GM12865 (cell line): ENCODE measurements at regions not wholly inside any gene's neighbourhood (a gene's known extent, or its start where the extent isn't known, plus 50 kb on each side); places are given as distances from the start of the nearest gene placed in this dataset.

ENCODE experiments used
- DNase-seq: peaks from one replicate; pipeline ENCODE4 v3.0.0; 2010; ENCODE audit warnings: low read depth
- H3K4me3 ChIP-seq: 2 replicates; pipeline ENCODE4 v1.5.1; 2011; ENCODE audit warnings: mild to moderate bottlenecking, low read depth, low read length, control low read depth
- CTCF ChIP-seq: IDR thresholded peaks from 2 replicates; pipeline ENCODE4 v1.5.1; 2011; ENCODE audit warnings: low read length, control low read depth, low read depth, inconsistent platforms; ENCODE audit not compliant: insufficient read depth; ENCODE audit errors: missing control alignments

- DNase-seq: no peak
- no peak overlapping the region for H3K4me3 ChIP-seq
- TF ChIP-seq CTCF: no peak
Measured at GRCh38 chr13:88761145-88761544, 1090.0 kb downstream of the SLITRK5 start.

- TF ChIP-seq CTCF: no peak
- no peak overlapping the region for H3K4me3 ChIP-seq
- no peak for DNase-seq
Measured at GRCh38 chr13:88764103-88764502, 1092.9 kb downstream of the SLITRK5 start.

GRCh38 chr13:88800505-88800904, 1129.3 kb downstream of the SLITRK5 start:
- no peak for TF ChIP-seq CTCF
- DNase-seq: no peak
- H3K4me3 ChIP-seq: no peak overlapping the region

GRCh38 chr13:88801361-88801760, 1130.2 kb downstream of the SLITRK5 start:
- no peak for DNase-seq
- H3K4me3 ChIP-seq: no peak overlapping the region
- TF ChIP-seq CTCF: no peak

GRCh38 chr13:88802886-88803285, 1131.7 kb downstream of the SLITRK5 start:
- DNase-seq: no peak
- TF ChIP-seq CTCF: no peak
- H3K4me3 ChIP-seq: no peak overlapping the region

GRCh38 chr13:88806438-88806837, 1135.3 kb downstream of the SLITRK5 start:
- H3K4me3 ChIP-seq: no peak overlapping the region
- no peak for DNase-seq
- no peak for TF ChIP-seq CTCF

- no peak overlapping the region for H3K4me3 ChIP-seq
- DNase-seq: no peak
- no peak for TF ChIP-seq CTCF
Measured at GRCh38 chr13:88817560-88817959, 1146.4 kb downstream of the SLITRK5 start.
